ENCODE measurements at regions not wholly inside any gene's neighbourhood (a gene's known extent, or its start where the extent isn't known, plus 50 kb on each side); places are given as distances from the start of the nearest gene placed in this dataset.
A peak's percentile ranks its signal among the peaks of the same experiment; 100 is the strongest.

DNA sequence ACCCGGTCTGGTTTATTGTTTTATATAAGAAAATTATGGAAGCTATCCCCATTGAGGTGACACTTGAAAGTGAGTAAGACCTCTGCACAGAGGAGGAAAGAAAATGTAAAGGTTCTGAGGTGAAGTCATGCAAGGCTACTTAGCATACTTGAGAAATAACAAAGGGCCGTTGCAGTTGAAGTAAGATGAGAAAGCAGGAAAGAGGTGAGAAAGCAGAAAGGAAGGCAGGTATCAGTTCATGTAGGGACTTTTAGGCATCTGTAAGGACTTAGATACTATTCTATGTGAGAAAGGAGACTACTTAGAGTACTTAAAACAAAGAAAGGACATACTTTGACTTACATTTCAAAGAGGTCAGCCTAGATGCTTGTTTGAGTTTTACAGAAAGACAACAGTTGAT lies 84.7 kb downstream of the CASP12 start:
- Histone ChIP-seq H2AFZ (ENCODE audit: low read depth, low read length) (no peak overlapping the region), H3K79me2 (ENCODE audit: low read length) (no peaks in the 10 kb centered on the region), H3K4me1 (ENCODE audit: low read length) (peaks cover 6% of the 10 kb centered on the region), H3K4me3 (ENCODE audit: low read length) (no peak overlapping the region), H3K36me3 (replicated peaks; ENCODE audit: low read depth, low read length) (no peaks in the 10 kb centered on the region), H3K4me2 (ENCODE audit: low read length) (no peak overlapping the region), H3K9ac (ENCODE audit: low read length) (no peak overlapping the region), H3K9me3 (ENCODE audit: insufficient read depth, low read length) (no peaks in the 10 kb centered on the region), H4K20me1 (ENCODE audit: insufficient read depth, low read length) (no peaks in the 10 kb centered on the region), H3K27ac (ENCODE audit: low read length) (no peak overlapping the region), H3K27me3 (ENCODE audit: low read depth, low read length) (no peaks in the 10 kb centered on the region)
- TF ChIP-seq, protein P1, sequence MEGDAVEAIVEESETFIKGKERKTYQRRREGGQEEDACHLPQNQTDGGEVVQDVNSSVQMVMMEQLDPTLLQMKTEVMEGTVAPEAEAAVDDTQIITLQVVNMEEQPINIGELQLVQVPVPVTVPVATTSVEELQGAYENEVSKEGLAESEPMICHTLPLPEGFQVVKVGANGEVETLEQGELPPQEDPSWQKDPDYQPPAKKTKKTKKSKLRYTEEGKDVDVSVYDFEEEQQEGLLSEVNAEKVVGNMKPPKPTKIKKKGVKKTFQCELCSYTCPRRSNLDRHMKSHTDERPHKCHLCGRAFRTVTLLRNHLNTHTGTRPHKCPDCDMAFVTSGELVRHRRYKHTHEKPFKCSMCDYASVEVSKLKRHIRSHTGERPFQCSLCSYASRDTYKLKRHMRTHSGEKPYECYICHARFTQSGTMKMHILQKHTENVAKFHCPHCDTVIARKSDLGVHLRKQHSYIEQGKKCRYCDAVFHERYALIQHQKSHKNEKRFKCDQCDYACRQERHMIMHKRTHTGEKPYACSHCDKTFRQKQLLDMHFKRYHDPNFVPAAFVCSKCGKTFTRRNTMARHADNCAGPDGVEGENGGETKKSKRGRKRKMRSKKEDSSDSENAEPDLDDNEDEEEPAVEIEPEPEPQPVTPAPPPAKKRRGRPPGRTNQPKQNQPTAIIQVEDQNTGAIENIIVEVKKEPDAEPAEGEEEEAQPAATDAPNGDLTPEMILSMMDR (IDR thresholded peaks at IDR 0.05; ENCODE audit: low read depth, low read length) = no peak
- TF ChIP-seq EZH2phosphoT487 (IDR thresholded peaks at IDR 0.05; ENCODE audit: low read depth) = no peak

DNA sequence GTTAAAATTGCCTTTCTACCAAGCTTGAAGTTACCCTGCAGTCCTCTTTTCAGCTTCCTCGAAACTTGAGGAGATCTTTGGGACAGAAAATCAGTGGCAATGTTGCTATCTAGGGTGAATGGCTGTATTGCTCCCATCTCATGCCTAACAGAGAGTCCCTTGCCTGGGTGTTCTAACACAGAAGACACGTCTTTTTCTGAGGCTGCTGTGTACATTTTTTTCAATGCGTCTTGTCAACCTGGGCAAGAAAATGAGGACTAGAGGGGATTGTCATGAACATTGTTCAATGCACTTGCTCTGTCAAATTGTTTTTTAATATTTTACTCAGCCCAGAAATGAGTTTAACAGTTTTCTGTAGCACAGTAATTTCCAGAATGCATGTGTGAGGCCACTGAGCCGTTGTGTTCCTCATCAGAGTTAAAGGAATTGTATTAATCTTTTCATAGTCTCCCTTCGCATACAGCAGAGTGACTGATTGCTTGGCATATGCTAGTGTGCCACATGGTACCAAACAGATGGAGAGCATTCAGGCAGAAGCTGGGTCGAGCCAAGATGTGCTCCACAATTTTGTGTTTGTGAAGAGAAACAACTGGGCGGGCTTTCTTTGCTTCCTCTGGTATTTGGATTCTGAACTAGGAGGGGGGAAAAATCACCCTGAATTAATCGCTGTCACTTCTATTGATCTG lies 86.0 kb downstream of the CASP12 start:
- Histone ChIP-seq H3K4me3 (ENCODE audit: low read length) (no peak overlapping the region), H3K4me1 (ENCODE audit: low read length) (peaks cover 6% of the 10 kb centered on the region), H3K27me3 (ENCODE audit: low read depth, low read length) (no peaks in the 10 kb centered on the region), H4K20me1 (ENCODE audit: insufficient read depth, low read length) (no peaks in the 10 kb centered on the region), H3K9ac (ENCODE audit: low read length) (no peak overlapping the region), H2AFZ (ENCODE audit: low read depth, low read length) (no peak overlapping the region; the same call in 1 of the 2 replicates), H3K79me2 (ENCODE audit: low read length) (no peaks in the 10 kb centered on the region), H3K36me3 (replicated peaks; ENCODE audit: low read depth, low read length) (no peaks in the 10 kb centered on the region), H3K4me2 (ENCODE audit: low read length) (peak overlapping the region; percentile 2; the same call in 1 of the 2 replicates), H3K9me3 (ENCODE audit: insufficient read depth, low read length) (no peaks in the 10 kb centered on the region), H3K27ac (ENCODE audit: low read length) (no peak overlapping the region)
- TF ChIP-seq EZH2phosphoT487 (IDR thresholded peaks at IDR 0.05; ENCODE audit: low read depth) = no peak
- TF ChIP-seq, protein P1 (IDR thresholded peaks at IDR 0.05; ENCODE audit: low read depth, low read length) = no peak

DNA sequence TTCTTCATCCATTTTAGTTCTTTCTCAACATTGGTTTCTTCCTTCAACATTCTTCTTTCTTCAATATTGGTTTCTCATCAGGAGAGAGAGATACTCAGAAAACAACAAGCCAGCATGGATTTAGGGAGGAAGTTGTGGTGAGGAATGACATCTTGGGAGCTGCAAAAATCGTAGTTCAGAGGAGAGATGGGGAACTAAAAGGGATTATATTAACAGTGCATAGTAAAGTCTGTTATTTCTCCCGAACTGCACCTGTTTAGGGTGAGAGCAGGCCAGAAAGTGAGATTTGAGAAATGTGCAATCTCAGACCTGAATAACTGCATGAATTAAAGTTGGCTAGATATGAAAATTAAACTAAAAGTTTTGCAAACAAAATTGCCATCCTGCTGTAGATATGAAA lies 94.5 kb downstream of the CASP12 start:
- H3K9ac ChIP-seq (ENCODE audit: low read length) = no peak overlapping the region
- H3K4me1 ChIP-seq (ENCODE audit: low read length) = peaks cover 16% of the 10 kb centered on the region
- H4K20me1 ChIP-seq (ENCODE audit: insufficient read depth, low read length) = no peaks in the 10 kb centered on the region
- H3K79me2 ChIP-seq (ENCODE audit: low read length) = no peaks in the 10 kb centered on the region
- no peak overlapping the region for H3K4me3 ChIP-seq (ENCODE audit: low read length)
- no peaks in the 10 kb centered on the region for H3K36me3 ChIP-seq (replicated peaks; ENCODE audit: low read depth, low read length)
- no peaks in the 10 kb centered on the region for H3K27me3 ChIP-seq (ENCODE audit: low read depth, low read length)
- peak overlapping the region; percentile 39; the same call in 1 of the 2 replicates for H2AFZ ChIP-seq (ENCODE audit: low read depth, low read length)
- peak overlapping the region; percentile 41 for H3K4me2 ChIP-seq (ENCODE audit: low read length)
- H3K9me3 ChIP-seq (ENCODE audit: insufficient read depth, low read length) = no peaks in the 10 kb centered on the region
- no peak for TF ChIP-seq EZH2phosphoT487 (IDR thresholded peaks at IDR 0.05; ENCODE audit: low read depth)
- TF ChIP-seq, protein P1 (IDR thresholded peaks at IDR 0.05; ENCODE audit: low read depth, low read length) = no peak
- H3K27ac ChIP-seq (ENCODE audit: low read length) = peak overlapping the region; percentile 30; the same call in 1 of the 2 replicates

DNA sequence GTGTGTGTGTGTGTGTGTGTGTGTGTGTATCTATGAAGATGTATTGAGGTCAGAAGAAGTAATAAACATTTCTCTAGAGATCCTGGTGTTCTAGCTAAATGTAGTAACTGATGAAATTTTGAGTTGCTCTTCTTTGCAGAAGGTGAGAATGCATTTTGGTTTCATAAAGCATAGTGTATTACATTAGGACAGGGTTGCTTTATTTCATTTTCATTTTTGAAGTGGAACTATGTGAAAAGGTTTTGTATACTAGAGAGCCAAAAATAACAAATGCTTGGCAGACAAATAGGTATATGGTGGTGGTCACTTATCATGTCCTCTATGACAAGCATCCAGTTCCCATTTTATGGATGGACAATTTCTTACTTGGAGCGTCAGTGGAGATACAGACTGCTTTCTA lies 99.0 kb downstream of the CASP12 start:
- Histone ChIP-seq H3K27ac (ENCODE audit: low read length) (peak overlapping the region; percentile 61), H3K4me1 (ENCODE audit: low read length) (peaks cover 26% of the 10 kb centered on the region), H3K9ac (ENCODE audit: low read length) (peak overlapping the region; percentile 25; the same call in 1 of the 2 replicates), H3K4me2 (ENCODE audit: low read length) (peak overlapping the region; percentile 63), H4K20me1 (ENCODE audit: insufficient read depth, low read length) (no peaks in the 10 kb centered on the region), H2AFZ (ENCODE audit: low read depth, low read length) (0 out of 2 replicates have a peak overlapping the region, but pooled peaks have one; percentile 33), H3K27me3 (ENCODE audit: low read depth, low read length) (no peaks in the 10 kb centered on the region), H3K79me2 (ENCODE audit: low read length) (no peaks in the 10 kb centered on the region), H3K4me3 (ENCODE audit: low read length) (peak overlapping the region; percentile 40), H3K36me3 (replicated peaks; ENCODE audit: low read depth, low read length) (no peaks in the 10 kb centered on the region), H3K9me3 (ENCODE audit: insufficient read depth, low read length) (no peaks in the 10 kb centered on the region; the same call in 1 of the 2 replicates)
- TF ChIP-seq EZH2phosphoT487 (IDR thresholded peaks at IDR 0.05; ENCODE audit: low read depth) = no peak
- TF ChIP-seq, protein P1 (IDR thresholded peaks at IDR 0.05; ENCODE audit: low read depth, low read length) = no peak

Data from OCI-LY3 (cell line).